H1 (cell line): ENCODE measurements at regions not wholly inside any gene's neighbourhood (a gene's known extent, or its start where the extent isn't known, plus 50 kb on each side); places are given as distances from the start of the nearest gene placed in this dataset.

Experiments used
- CTCF ChIA-PET: fragments of 300-600 bp; sonication (Branson Sonifier 250); formaldehyde crosslinking; loops from one replicate; lab custom pipeline; 2021; ENCODE audit not compliant: partially characterized antibody; lab: Charles Lee
- POLR2A ChIA-PET: fragments of 300-600 bp; sonication (Branson Sonifier 250); formaldehyde crosslinking; loops from one replicate; lab custom pipeline; 2021; ENCODE audit warnings: inconsistent platforms; ENCODE audit not compliant: partially characterized antibody; lab: Charles Lee
- DNase-seq, 2 experiments: peaks; one replicate each; pipeline versions ENCODE4 v3.0.0 to v3.0.0-alpha.2; 2010 to 2022; ENCODE audit warnings: low spot score in 2 of 2, low read depth in 1 of 2, mixed read lengths in 1 of 2
- FAIRE-seq: peaks from 2 replicates; lab custom pipeline; 2011; peaks lifted over from hg19 to GRCh38; lab: Jason Lieb, UNC
- H2AFZ ChIP-seq: 2 replicates; pipeline ENCODE4 v1.8.1; 2012; ENCODE audit warnings: low read length, inconsistent platforms
- H2AK5ac ChIP-seq: 2 replicates; pipeline ENCODE4 v1.6.1; 2013; ENCODE audit warnings: low read depth, low read length
- H2BK120ac ChIP-seq: replicated peaks from 2 replicates; pipeline ENCODE3; 2013; ENCODE audit warnings: low read depth, low read length, inconsistent platforms
- H2BK12ac ChIP-seq: 2 replicates; pipeline ENCODE4 v1.6.1; 2013; ENCODE audit warnings: low read depth, low read length
- H2BK15ac ChIP-seq: 2 replicates; pipeline ENCODE4 v1.6.1; 2013; ENCODE audit warnings: low read length
- H2BK20ac ChIP-seq: 2 replicates; pipeline ENCODE4 v1.6.1; 2013; ENCODE audit warnings: low read length
- H2BK5ac ChIP-seq: 2 replicates; pipeline ENCODE4 v1.6.1; 2013; ENCODE audit warnings: low read depth, low read length
- H3K14ac ChIP-seq: 2 replicates; pipeline ENCODE4 v1.6.1; 2013; ENCODE audit warnings: inconsistent platforms; ENCODE audit not compliant: insufficient read length
- H3K18ac ChIP-seq: 2 replicates; pipeline ENCODE4 v1.6.1; 2013; ENCODE audit warnings: low read length; ENCODE audit errors: extremely low read depth
- H3K23ac ChIP-seq: 2 replicates; pipeline ENCODE4 v1.6.1; 2013; ENCODE audit warnings: inconsistent platforms; ENCODE audit not compliant: insufficient read length
- H3K23me2 ChIP-seq: 2 replicates; pipeline ENCODE4 v1.6.1; 2013; ENCODE audit warnings: low read depth, low read length
- H3K27ac ChIP-seq: 2 replicates; pipeline ENCODE4 v1.6.1; 2011; ENCODE audit warnings: low read depth, low read length, inconsistent platforms
- H3K27me3 ChIP-seq, 4 experiments: replicated peaks in 1 of 4; 1 replicate in 1 of 4; 2 replicates in 3 of 4; pipeline versions ENCODE4 v1.6.1 to v1.8.1; 2011 to 2013; ENCODE audit warnings: low read length in 3 of 4, mild to moderate bottlenecking in 3 of 4, inconsistent platforms in 2 of 4, mixed read lengths in 2 of 4, moderate library complexity in 1 of 4; ENCODE audit not compliant: control insufficient read depth in 3 of 4, insufficient read depth in 3 of 4; ENCODE audit errors: extremely low read depth in 1 of 4
- H3K36me3 ChIP-seq, 4 experiments: 2 replicates each; pipeline versions ENCODE4 v1.6.1 to v1.8.1; 2011 to 2013; ENCODE audit warnings: mild to moderate bottlenecking in 4 of 4, low read length in 3 of 4, moderate library complexity in 2 of 4, control low read depth in 1 of 4, inconsistent platforms in 1 of 4; ENCODE audit not compliant: insufficient read depth in 4 of 4, control insufficient read depth in 2 of 4
- H3K4ac ChIP-seq: replicated peaks from 2 replicates; pipeline ENCODE3; 2013; ENCODE audit warnings: low read length, low read depth, mixed read lengths, inconsistent platforms; ENCODE audit not compliant: insufficient read length
- H3K4me1 ChIP-seq, 4 experiments: replicated peaks in 1 of 4; 1 replicate in 1 of 4; 2 replicates in 3 of 4; pipeline versions ENCODE4 v1.6.1 to v1.8.1; 2011 to 2013; ENCODE audit warnings: low read length in 3 of 4, inconsistent platforms in 2 of 4, mixed read lengths in 1 of 4; ENCODE audit not compliant: insufficient read depth in 4 of 4, control insufficient read depth in 3 of 4
- H3K4me2 ChIP-seq, 2 experiments: 2 replicates each; pipeline versions ENCODE4 v1.6.1 to v1.8.1; 2011 to 2013; ENCODE audit warnings: low read depth in 2 of 2, low read length in 2 of 2, control low read depth in 1 of 2, inconsistent platforms in 1 of 2, mild to moderate bottlenecking in 1 of 2; ENCODE audit not compliant: insufficient read depth in 1 of 2
- H3K4me3 ChIP-seq, 4 experiments: fragments of 200-600, 300-600 bp in 1 of 4; sonication (generic), shearing (Covaris generic), sonication (Bioruptor Twin) in 1 of 4; 2 replicates each; pipeline versions ENCODE4 v1.5.1 to v1.8.1; 2011 to 2016; ENCODE audit warnings: low read length in 4 of 4, low read depth in 3 of 4, control low read depth in 2 of 4, inconsistent platforms in 2 of 4, mild to moderate bottlenecking in 2 of 4, mixed read lengths in 1 of 4, moderate library complexity in 1 of 4; ENCODE audit not compliant: insufficient read depth in 2 of 4; ENCODE audit errors: extremely low read depth in 1 of 4
- H3K56ac ChIP-seq: replicated peaks from 2 replicates; pipeline ENCODE3; 2013; ENCODE audit warnings: low read depth, mild to moderate bottlenecking, mixed read lengths, low read length, inconsistent platforms; ENCODE audit not compliant: insufficient read length
- H3K79me1 ChIP-seq: 2 replicates; pipeline ENCODE4 v1.6.1; 2013; ENCODE audit warnings: low read depth, low read length, control low read depth
- H3K79me2 ChIP-seq, 2 experiments: 2 replicates each; pipeline versions ENCODE4 v1.6.1 to v1.8.1; 2012 to 2013; ENCODE audit warnings: low read length in 2 of 2, mild to moderate bottlenecking in 2 of 2, inconsistent platforms in 1 of 2; ENCODE audit not compliant: insufficient read depth in 2 of 2, control insufficient read depth in 1 of 2
- H3K9ac ChIP-seq, 4 experiments: replicated peaks in 1 of 4; 1 replicate in 1 of 4; 2 replicates in 3 of 4; pipeline versions ENCODE4 v1.6.1 to v1.8.1; 2011 to 2013; ENCODE audit warnings: low read depth in 3 of 4, low read length in 3 of 4, control low read depth in 2 of 4, mild to moderate bottlenecking in 2 of 4, moderate library complexity in 2 of 4, inconsistent platforms in 1 of 4; ENCODE audit errors: extremely low read depth in 1 of 4
- H3K9me3 ChIP-seq, 2 experiments: 2 replicates each; pipeline versions ENCODE4 v1.6.1 to v1.8.1; 2012 to 2013; ENCODE audit warnings: mild to moderate bottlenecking in 2 of 2, moderate library complexity in 2 of 2, control low read depth in 1 of 2, inconsistent platforms in 1 of 2, low read depth in 1 of 2, low read length in 1 of 2, mixed read lengths in 1 of 2; ENCODE audit not compliant: insufficient read depth in 2 of 2
- H4K20me1 ChIP-seq, 2 experiments: replicated peaks in 1 of 2; 2 replicates each; pipeline versions ENCODE3 to v1.8.1; 2011 to 2013; ENCODE audit warnings: inconsistent platforms in 2 of 2, low read length in 2 of 2, mild to moderate bottlenecking in 1 of 2; ENCODE audit not compliant: insufficient read depth in 2 of 2, control insufficient read depth in 1 of 2
- H4K5ac ChIP-seq: 2 replicates; pipeline ENCODE4 v1.6.1; 2013; ENCODE audit warnings: low read length, low read depth, mixed read lengths, inconsistent platforms; ENCODE audit not compliant: insufficient read length
- H4K8ac ChIP-seq: 2 replicates; pipeline ENCODE4 v1.8.0; 2013; ENCODE audit warnings: mild to moderate bottlenecking, moderate library complexity, low read length, inconsistent platforms; ENCODE audit not compliant: insufficient read depth; ENCODE audit errors: extremely low read depth
- H4K91ac ChIP-seq: replicated peaks from 2 replicates; pipeline ENCODE3; 2013; ENCODE audit warnings: low read length, mixed read lengths, inconsistent platforms; ENCODE audit not compliant: insufficient read length
- ASH2L ChIP-seq: fragments of 200-600, 300-600 bp; sonication (generic); IDR thresholded peaks from one replicate; pipeline ENCODE4 v1.7.1; 2017; ENCODE audit warnings: low read length
- BCL11A ChIP-seq, 2 experiments: IDR thresholded peaks; one replicate each; pipeline ENCODE4 v1.6.1; 2011; ENCODE audit warnings: low read depth in 2 of 2, low read length in 2 of 2, mild to moderate bottlenecking in 2 of 2
- CBX5 ChIP-seq: fragments of 300-800, 300-1000 bp; sonication (generic); IDR thresholded peaks from 2 replicates; pipeline ENCODE4 v1.7.1; 2016; ENCODE audit warnings: antibody characterized with exemption, low read length, low read depth
- CHD1 ChIP-seq: IDR thresholded peaks from 2 replicates; pipeline ENCODE4 v1.6.1; 2012; ENCODE audit warnings: low read depth, low read length, improper control_type of control experiment
- HDAC2 ChIP-seq, 2 experiments: fragments of 300-600 bp in 1 of 2; sonication (generic) in 1 of 2; IDR thresholded peaks; 2 replicates each; pipeline ENCODE4 v1.6.1; 2011 to 2012; ENCODE audit warnings: low read depth in 2 of 2, low read length in 2 of 2, mild to moderate bottlenecking in 2 of 2, moderate library complexity in 2 of 2, borderline replicate concordance in 1 of 2, inconsistent platforms in 1 of 2
- JUND ChIP-seq: IDR thresholded peaks from 2 replicates; pipeline ENCODE4 v1.6.1; 2011; ENCODE audit warnings: mild to moderate bottlenecking, improper control_type of control experiment, low read length
- MAFK ChIP-seq: IDR thresholded peaks from 2 replicates; pipeline ENCODE4 v1.6.1; 2012; ENCODE audit warnings: low read depth, mild to moderate bottlenecking, improper control_type of control experiment, low read length
- RFX5 ChIP-seq: IDR thresholded peaks from 2 replicates; pipeline ENCODE4 v1.6.1; 2011; ENCODE audit warnings: low read depth, low read length, improper control_type of control experiment, borderline replicate concordance
- RNF2 ChIP-seq: fragments of 200-900, 300-1000 bp; sonication (generic); IDR thresholded peaks from 2 replicates; pipeline ENCODE4 v1.7.1; 2016; ENCODE audit warnings: borderline replicate concordance, low read depth, mild to moderate bottlenecking, antibody characterized with exemption, low read length; ENCODE audit not compliant: poor library complexity, severe bottlenecking; ENCODE audit errors: missing control alignments
- TAF1 ChIP-seq: IDR thresholded peaks from 2 replicates; pipeline ENCODE4 v1.6.1; 2011; ENCODE audit warnings: mild to moderate bottlenecking, low read depth, low read length
- TEAD4 ChIP-seq: IDR thresholded peaks from 2 replicates; pipeline ENCODE4 v1.6.1; 2012; ENCODE audit warnings: low read depth, low read length, inconsistent platforms, mixed read lengths
- ZNF274 ChIP-seq: IDR thresholded peaks from 2 replicates; pipeline ENCODE4 v1.7.0; 2012; ENCODE audit warnings: low read length, borderline replicate concordance; ENCODE audit errors: extremely low read depth
- WGBS, 2 experiments: shearing (Covaris generic) in 1 of 2; methylation state at CpG; one replicate each; pipeline versions ENCODE4 v1.1.6 to v1.1.7; 2013 to 2015; ENCODE audit warnings: low lambda C conversion rate in 2 of 2, mixed read lengths in 2 of 2, inconsistent platforms in 1 of 2, low coverage in 1 of 2, missing lambda C conversion rate in 1 of 2; ENCODE audit not compliant: insufficient replicate concordance in 2 of 2, insufficient coverage in 1 of 2, insufficient read length in 1 of 2; ENCODE audit errors: extremely low coverage in 1 of 2, missing lambda C conversion rate in 1 of 2; 5-methylcytosine and 5-hydroxymethylcytosine counted together
- TF ChIP-seq, protein P1 (sequence below): IDR thresholded peaks from 2 replicates; pipeline ENCODE4 v1.6.1; 2012; ENCODE audit warnings: low read length, inconsistent platforms

DNA sequence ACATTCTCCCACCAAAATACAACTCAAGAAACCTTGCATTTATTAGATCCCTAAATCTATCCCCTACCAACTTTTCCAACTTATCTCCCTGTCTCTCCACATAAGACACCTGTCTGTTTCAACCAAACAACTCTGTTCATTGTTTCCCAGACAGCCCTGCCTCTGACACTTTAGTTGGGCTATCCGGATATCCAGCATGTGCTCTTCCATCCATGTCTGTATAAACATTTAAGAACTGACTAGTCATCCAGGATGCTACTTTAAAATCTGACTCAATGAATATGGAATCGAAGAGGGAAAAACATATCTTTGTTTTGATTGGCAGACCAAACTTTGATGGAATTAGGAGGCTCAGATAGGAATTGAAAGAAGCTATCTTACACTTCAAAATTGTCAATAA lies 143.2 kb upstream of the DCAF8L1 start:
- no peak for FAIRE-seq
- H3K4me3 ChIP-seq = no peak overlapping the region
- no peak overlapping the region for H3K9ac ChIP-seq
- H3K14ac ChIP-seq = no peak overlapping the region
- H2BK15ac ChIP-seq = no peak overlapping the region
- H3K4me1 ChIP-seq = peaks cover 0 to 3% (median 0%) of the 10 kb centered on the region in 4 experiments; a peak in 1 of 7 replicates
- peaks cover 17 to 53% (median 39%) of the 10 kb centered on the region in 4 experiments for H3K27me3 ChIP-seq
- H2AK5ac ChIP-seq = no peak overlapping the region
- no peak overlapping the region for H2BK12ac ChIP-seq
- POLR2A ChIA-PET = no interaction called here
- H3K4me2 ChIP-seq = no peak overlapping the region
- no peak overlapping the region for H3K4ac ChIP-seq
- H4K91ac ChIP-seq = no peak overlapping the region
- WGBS, 2 experiments = 100% methylated on average over 2 of the region's 2 CpGs; no CpG with 5 or more reads in 1 of the 2 experiments
- H3K18ac ChIP-seq = no peak overlapping the region
- no peak overlapping the region for H2BK20ac ChIP-seq
- no peaks in the 10 kb centered on the region for H3K23me2 ChIP-seq
- TF ChIP-seq, protein P1, sequence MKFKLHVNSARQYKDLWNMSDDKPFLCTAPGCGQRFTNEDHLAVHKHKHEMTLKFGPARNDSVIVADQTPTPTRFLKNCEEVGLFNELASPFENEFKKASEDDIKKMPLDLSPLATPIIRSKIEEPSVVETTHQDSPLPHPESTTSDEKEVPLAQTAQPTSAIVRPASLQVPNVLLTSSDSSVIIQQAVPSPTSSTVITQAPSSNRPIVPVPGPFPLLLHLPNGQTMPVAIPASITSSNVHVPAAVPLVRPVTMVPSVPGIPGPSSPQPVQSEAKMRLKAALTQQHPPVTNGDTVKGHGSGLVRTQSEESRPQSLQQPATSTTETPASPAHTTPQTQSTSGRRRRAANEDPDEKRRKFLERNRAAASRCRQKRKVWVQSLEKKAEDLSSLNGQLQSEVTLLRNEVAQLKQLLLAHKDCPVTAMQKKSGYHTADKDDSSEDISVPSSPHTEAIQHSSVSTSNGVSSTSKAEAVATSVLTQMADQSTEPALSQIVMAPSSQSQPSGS = no peak
- no peak for TF ChIP-seq CBX5
- TF ChIP-seq ASH2L = no peak
- TF ChIP-seq BCL11A (IDR thresholded peaks at IDR 0.05; ENCODE audit: low read depth in 2 of 2, low read length in 2 of 2) = no peak
- no peak for TF ChIP-seq RNF2
- no peak for TF ChIP-seq ZNF274
- TF ChIP-seq RFX5 = no peak
- no peak for TF ChIP-seq MAFK
- TF ChIP-seq HDAC2 (IDR thresholded peaks at IDR 0.05; ENCODE audit: borderline replicate concordance in 1 of 2, low read depth in 2 of 2, low read length in 2 of 2) = no peak
- no peak for TF ChIP-seq TEAD4
- no peak for TF ChIP-seq CHD1
- TF ChIP-seq TAF1 = no peak
- no peak for TF ChIP-seq JUND
- TF ChIP-seq, all 59 proteins: peak for 0
- CTCF ChIA-PET = no interaction called here
- Histone ChIP-seq H3K9me3 (no peaks in the 10 kb centered on the region), H4K20me1 (no peaks in the 10 kb centered on the region), H3K79me2 (no peaks in the 10 kb centered on the region), H2AFZ (no peak overlapping the region), H3K27ac (no peak overlapping the region), H3K23ac (no peak overlapping the region), H3K36me3 (no peaks in the 10 kb centered on the region), H4K5ac (no peak overlapping the region), H2BK120ac (no peak overlapping the region), H2BK5ac (no peak overlapping the region), H3K79me1 (no peaks in the 10 kb centered on the region), H4K8ac (no peak overlapping the region), H3K56ac (no peak overlapping the region)
- DNase-seq = no peak
